ENCODE measurements at regions not wholly inside any gene's neighbourhood (a gene's known extent, or its start where the extent isn't known, plus 50 kb on each side); places are given as distances from the start of the nearest gene placed in this dataset.

GRCh38 chr5:74177961-74178360, 462.6 kb downstream of the ENC1 start:
- no peak overlapping the region for H3K27ac ChIP-seq (ENCODE audit: insufficient read depth, low read depth, low read length, poor library complexity, severe bottlenecking)

GRCh38 chr5:74174366-74174765, 466.2 kb downstream of the ENC1 start:
- Histone ChIP-seq H3K4me1 (ENCODE audit: control insufficient read depth, insufficient read depth, low read length) (peaks cover 13% of the 10 kb centered on the region), H3K4me3 (ENCODE audit: insufficient read depth, low read depth, low read length) (no peak overlapping the region)
- 90 to 100% methylated on average over 1 of the region's 1 CpG for WGBS, 2 experiments

More at GRCh38 chr5:74177961-74178360, 462.6 kb downstream of the ENC1 start:
- Histone ChIP-seq H3K36me3 (ENCODE audit: control insufficient read depth, insufficient read depth, low read length) (no peaks in the 10 kb centered on the region), H3K9me3 (ENCODE audit: control insufficient read depth, low read length) (no peaks in the 10 kb centered on the region), H3K4me3 (ENCODE audit: insufficient read depth, low read depth, low read length) (no peak overlapping the region), H3K4me1 (ENCODE audit: control insufficient read depth, insufficient read depth, low read length) (peaks cover 12% of the 10 kb centered on the region), H3K27me3 (ENCODE audit: control insufficient read depth, insufficient read depth, low read length, poor library complexity, severe bottlenecking) (no peaks in the 10 kb centered on the region)
- WGBS, 2 experiments: 93 to 99% methylated on average over 3 of the region's 3 CpGs

GRCh38 chr5:74173665-74174064, 466.9 kb downstream of the ENC1 start:
- WGBS, 2 experiments: 85 to 92% methylated on average over 7 of the region's 7 CpGs
- no peaks in the 10 kb centered on the region for H3K36me3 ChIP-seq (ENCODE audit: control insufficient read depth, insufficient read depth, low read length)
- peaks cover 11% of the 10 kb centered on the region for H3K4me1 ChIP-seq (ENCODE audit: control insufficient read depth, insufficient read depth, low read length)
- no peaks in the 10 kb centered on the region for H3K9me3 ChIP-seq (ENCODE audit: control insufficient read depth, low read length)
- H3K27me3 ChIP-seq (ENCODE audit: control insufficient read depth, insufficient read depth, low read length, poor library complexity, severe bottlenecking): no peaks in the 10 kb centered on the region
- H3K4me3 ChIP-seq (ENCODE audit: insufficient read depth, low read depth, low read length): no peak overlapping the region
- H3K27ac ChIP-seq (ENCODE audit: insufficient read depth, low read depth, low read length, poor library complexity, severe bottlenecking): no peak overlapping the region

More at GRCh38 chr5:74174366-74174765, 466.2 kb downstream of the ENC1 start:
- Histone ChIP-seq H3K27me3 (ENCODE audit: control insufficient read depth, insufficient read depth, low read length, poor library complexity, severe bottlenecking) (no peaks in the 10 kb centered on the region), H3K36me3 (ENCODE audit: control insufficient read depth, insufficient read depth, low read length) (no peaks in the 10 kb centered on the region), H3K9me3 (ENCODE audit: control insufficient read depth, low read length) (no peaks in the 10 kb centered on the region), H3K27ac (ENCODE audit: insufficient read depth, low read depth, low read length, poor library complexity, severe bottlenecking) (no peak overlapping the region)

- Histone ChIP-seq H3K27ac (ENCODE audit: insufficient read depth, low read depth, low read length, poor library complexity, severe bottlenecking) (no peak overlapping the region), H3K4me3 (ENCODE audit: insufficient read depth, low read depth, low read length) (no peak overlapping the region), H3K9me3 (ENCODE audit: control insufficient read depth, low read length) (no peaks in the 10 kb centered on the region), H3K36me3 (ENCODE audit: control insufficient read depth, insufficient read depth, low read length) (no peaks in the 10 kb centered on the region), H3K27me3 (ENCODE audit: control insufficient read depth, insufficient read depth, low read length, poor library complexity, severe bottlenecking) (no peaks in the 10 kb centered on the region), H3K4me1 (ENCODE audit: control insufficient read depth, insufficient read depth, low read length) (peaks cover 7% of the 10 kb centered on the region)
- 54% methylated on average over 7 of the region's 7 CpGs for WGBS, 2 experiments
Measured at GRCh38 chr5:74173241-74173640, 467.3 kb downstream of the ENC1 start.

- WGBS, 2 experiments: 90 to 100% methylated on average over 2 of the region's 2 CpGs
Measured at GRCh38 chr5:74169701-74170100, 470.8 kb downstream of the ENC1 start.

GRCh38 chr5:74167930-74168315, 472.6 kb downstream of the ENC1 start:
- no peak overlapping the region for H3K27ac ChIP-seq (ENCODE audit: insufficient read depth, low read depth, low read length, poor library complexity, severe bottlenecking)
- peaks cover under 1% of the 10 kb centered on the region for H3K4me1 ChIP-seq (ENCODE audit: control insufficient read depth, insufficient read depth, low read length)
- no peaks in the 10 kb centered on the region for H3K36me3 ChIP-seq (ENCODE audit: control insufficient read depth, insufficient read depth, low read length)
- H3K4me3 ChIP-seq (ENCODE audit: insufficient read depth, low read depth, low read length): no peak overlapping the region
- WGBS, 2 experiments: 94 to 95% methylated on average over 4 of the region's 4 CpGs
- no peaks in the 10 kb centered on the region for H3K9me3 ChIP-seq (ENCODE audit: control insufficient read depth, low read length)
- H3K27me3 ChIP-seq (ENCODE audit: control insufficient read depth, insufficient read depth, low read length, poor library complexity, severe bottlenecking): no peaks in the 10 kb centered on the region

More at GRCh38 chr5:74169701-74170100, 470.8 kb downstream of the ENC1 start:
- H3K27ac ChIP-seq (ENCODE audit: insufficient read depth, low read depth, low read length, poor library complexity, severe bottlenecking): no peak overlapping the region
- peaks cover 7% of the 10 kb centered on the region for H3K4me1 ChIP-seq (ENCODE audit: control insufficient read depth, insufficient read depth, low read length)
- H3K27me3 ChIP-seq (ENCODE audit: control insufficient read depth, insufficient read depth, low read length, poor library complexity, severe bottlenecking): no peaks in the 10 kb centered on the region
- no peaks in the 10 kb centered on the region for H3K9me3 ChIP-seq (ENCODE audit: control insufficient read depth, low read length)
- no peak overlapping the region for H3K4me3 ChIP-seq (ENCODE audit: insufficient read depth, low read depth, low read length)
- no peaks in the 10 kb centered on the region for H3K36me3 ChIP-seq (ENCODE audit: control insufficient read depth, insufficient read depth, low read length)

- 87 to 93% methylated on average over 4 to 5 of the region's 6 CpGs for WGBS, 2 experiments
- Histone ChIP-seq H3K27ac (ENCODE audit: insufficient read depth, low read depth, low read length, poor library complexity, severe bottlenecking) (no peak overlapping the region), H3K36me3 (ENCODE audit: control insufficient read depth, insufficient read depth, low read length) (no peaks in the 10 kb centered on the region), H3K4me1 (ENCODE audit: control insufficient read depth, insufficient read depth, low read length) (no peaks in the 10 kb centered on the region), H3K9me3 (ENCODE audit: control insufficient read depth, low read length) (no peaks in the 10 kb centered on the region), H3K27me3 (ENCODE audit: control insufficient read depth, insufficient read depth, low read length, poor library complexity, severe bottlenecking) (no peaks in the 10 kb centered on the region), H3K4me3 (ENCODE audit: insufficient read depth, low read depth, low read length) (no peak overlapping the region)
Measured at GRCh38 chr5:74167206-74167929, 473.2 kb downstream of the ENC1 start.

GRCh38 chr5:74166064-74166463, 474.5 kb downstream of the ENC1 start:
- H3K27ac ChIP-seq (ENCODE audit: insufficient read depth, low read depth, low read length, poor library complexity, severe bottlenecking): no peak overlapping the region
- H3K4me3 ChIP-seq (ENCODE audit: insufficient read depth, low read depth, low read length): no peak overlapping the region
- no peaks in the 10 kb centered on the region for H3K4me1 ChIP-seq (ENCODE audit: control insufficient read depth, insufficient read depth, low read length)
- no peaks in the 10 kb centered on the region for H3K36me3 ChIP-seq (ENCODE audit: control insufficient read depth, insufficient read depth, low read length)
- 92 to 94% methylated on average over 2 of the region's 2 CpGs for WGBS, 2 experiments
- H3K27me3 ChIP-seq (ENCODE audit: control insufficient read depth, insufficient read depth, low read length, poor library complexity, severe bottlenecking): no peaks in the 10 kb centered on the region
- no peaks in the 10 kb centered on the region for H3K9me3 ChIP-seq (ENCODE audit: control insufficient read depth, low read length)

GRCh38 chr5:74164725-74165235, 475.7 kb downstream of the ENC1 start:
- Histone ChIP-seq H3K27ac (ENCODE audit: insufficient read depth, low read depth, low read length, poor library complexity, severe bottlenecking) (no peak overlapping the region), H3K4me3 (ENCODE audit: insufficient read depth, low read depth, low read length) (no peak overlapping the region), H3K27me3 (ENCODE audit: control insufficient read depth, insufficient read depth, low read length, poor library complexity, severe bottlenecking) (no peaks in the 10 kb centered on the region), H3K36me3 (ENCODE audit: control insufficient read depth, insufficient read depth, low read length) (no peaks in the 10 kb centered on the region), H3K9me3 (ENCODE audit: control insufficient read depth, low read length) (no peaks in the 10 kb centered on the region), H3K4me1 (ENCODE audit: control insufficient read depth, insufficient read depth, low read length) (no peaks in the 10 kb centered on the region)
- 94 to 97% methylated on average over 3 of the region's 3 CpGs for WGBS, 2 experiments

- H3K4me1 ChIP-seq (ENCODE audit: control insufficient read depth, insufficient read depth, low read length): no peaks in the 10 kb centered on the region
- no peaks in the 10 kb centered on the region for H3K36me3 ChIP-seq (ENCODE audit: control insufficient read depth, insufficient read depth, low read length)
- 81 to 94% methylated on average over 2 of the region's 2 CpGs for WGBS, 2 experiments
- H3K9me3 ChIP-seq (ENCODE audit: control insufficient read depth, low read length): no peaks in the 10 kb centered on the region
- H3K4me3 ChIP-seq (ENCODE audit: insufficient read depth, low read depth, low read length): no peak overlapping the region
- no peak overlapping the region for H3K27ac ChIP-seq (ENCODE audit: insufficient read depth, low read depth, low read length, poor library complexity, severe bottlenecking)
- H3K27me3 ChIP-seq (ENCODE audit: control insufficient read depth, insufficient read depth, low read length, poor library complexity, severe bottlenecking): no peaks in the 10 kb centered on the region
Measured at GRCh38 chr5:74162524-74162923, 478.0 kb downstream of the ENC1 start.

Data from ectodermal cell (in vitro differentiated cells).